ENCODE measurements at regions not wholly inside any gene's neighbourhood (a gene's known extent, or its start where the extent isn't known, plus 50 kb on each side); places are given as distances from the start of the nearest gene placed in this dataset.
"Not testable (repeated sequence)": the region's sequence is repeated elsewhere in the genome, so short reads cannot be mapped to it uniquely, and the experiment has no call there.

DNA sequence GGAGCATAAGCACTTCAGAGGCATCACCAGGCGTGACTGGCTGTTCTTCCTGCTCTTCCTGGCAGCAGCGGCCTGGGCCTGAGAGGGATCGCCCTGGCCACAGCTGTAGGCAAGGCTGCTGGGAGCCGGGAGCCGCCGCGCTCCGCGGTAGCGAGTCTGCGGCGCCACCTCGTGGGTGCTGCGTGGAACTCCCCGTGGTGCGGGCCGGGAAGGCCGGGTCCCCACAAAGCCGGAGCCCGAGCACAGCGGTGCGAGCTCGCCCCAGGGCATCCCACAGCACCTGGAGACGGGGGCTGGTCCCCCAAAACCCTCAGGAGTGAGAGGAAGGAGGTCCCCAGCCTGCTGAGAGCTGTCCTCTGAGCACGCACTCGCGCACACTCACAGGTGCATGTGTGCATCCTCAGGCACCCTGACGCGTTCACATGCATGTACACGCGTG lies 1546.5 kb downstream of the RPIA start:
- TF ChIP-seq, protein P1, sequence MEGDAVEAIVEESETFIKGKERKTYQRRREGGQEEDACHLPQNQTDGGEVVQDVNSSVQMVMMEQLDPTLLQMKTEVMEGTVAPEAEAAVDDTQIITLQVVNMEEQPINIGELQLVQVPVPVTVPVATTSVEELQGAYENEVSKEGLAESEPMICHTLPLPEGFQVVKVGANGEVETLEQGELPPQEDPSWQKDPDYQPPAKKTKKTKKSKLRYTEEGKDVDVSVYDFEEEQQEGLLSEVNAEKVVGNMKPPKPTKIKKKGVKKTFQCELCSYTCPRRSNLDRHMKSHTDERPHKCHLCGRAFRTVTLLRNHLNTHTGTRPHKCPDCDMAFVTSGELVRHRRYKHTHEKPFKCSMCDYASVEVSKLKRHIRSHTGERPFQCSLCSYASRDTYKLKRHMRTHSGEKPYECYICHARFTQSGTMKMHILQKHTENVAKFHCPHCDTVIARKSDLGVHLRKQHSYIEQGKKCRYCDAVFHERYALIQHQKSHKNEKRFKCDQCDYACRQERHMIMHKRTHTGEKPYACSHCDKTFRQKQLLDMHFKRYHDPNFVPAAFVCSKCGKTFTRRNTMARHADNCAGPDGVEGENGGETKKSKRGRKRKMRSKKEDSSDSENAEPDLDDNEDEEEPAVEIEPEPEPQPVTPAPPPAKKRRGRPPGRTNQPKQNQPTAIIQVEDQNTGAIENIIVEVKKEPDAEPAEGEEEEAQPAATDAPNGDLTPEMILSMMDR (conservative IDR thresholded peaks at IDR 0.05; ENCODE audit: low read depth, low read length), result peak; percentile 24
- not testable (repeated sequence) for H3K4me3 ChIP-seq (ENCODE audit: low read depth, low read length)
- peak; percentile 23 for DNase-seq (ENCODE audit: low read depth)

DNA sequence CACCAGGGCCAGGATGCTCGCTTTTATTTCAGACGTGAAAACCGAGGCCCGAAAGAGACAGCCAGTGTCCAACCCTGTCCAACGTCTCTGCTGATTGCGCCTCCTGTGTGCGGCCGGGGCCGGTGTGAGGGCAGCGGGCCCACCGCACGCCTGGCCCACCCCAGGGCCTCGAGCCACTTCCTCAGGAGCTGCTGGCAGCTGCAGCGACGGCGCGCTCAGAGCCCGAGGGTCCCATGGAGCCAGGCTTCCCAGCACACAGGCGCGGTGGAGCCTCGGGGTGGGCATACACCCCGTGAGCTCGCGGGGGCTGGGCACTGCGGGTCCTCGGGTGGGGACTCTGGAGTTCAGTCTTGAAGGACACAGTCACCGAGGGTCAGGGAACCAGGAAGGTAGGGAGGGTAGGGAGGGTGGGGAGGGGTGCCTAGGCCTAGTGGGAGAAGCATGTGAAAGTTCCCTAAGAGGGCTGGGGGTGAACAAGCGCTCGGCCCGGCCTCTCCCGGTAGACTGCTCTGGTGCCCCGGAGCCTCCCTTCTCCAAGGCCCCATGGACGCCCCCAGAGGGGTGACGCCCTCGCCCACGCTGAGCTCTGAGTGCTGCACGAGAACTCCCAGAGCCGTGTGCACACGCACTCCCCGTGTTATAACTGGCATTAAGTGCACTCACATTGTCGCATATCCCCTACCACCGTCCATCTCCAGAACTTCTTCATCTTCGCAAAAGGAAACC lies 1547.2 kb downstream of the RPIA start:
- H3K4me3 ChIP-seq (ENCODE audit: low read depth, low read length); DNase-seq (ENCODE audit: low read depth): not testable (repeated sequence)

DNA sequence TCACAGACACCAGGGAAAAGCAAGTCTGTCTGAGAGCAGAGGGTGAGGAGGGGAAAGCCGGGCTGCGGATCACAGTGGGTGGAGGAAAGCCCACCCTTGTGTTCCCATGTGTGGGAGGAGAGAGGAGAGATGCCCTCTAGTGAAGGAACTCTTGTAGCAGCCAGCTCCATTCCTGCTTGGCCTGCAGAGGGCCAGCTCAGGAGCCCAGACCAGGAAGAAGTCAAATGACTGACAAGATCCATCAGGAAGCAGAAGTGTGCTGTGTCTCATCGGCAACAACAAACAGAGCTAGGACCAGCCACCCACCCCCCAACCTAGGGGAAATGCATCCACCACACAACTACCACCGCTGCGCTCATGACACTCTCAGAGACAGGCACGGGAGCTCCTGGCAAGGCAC lies 1548.3 kb downstream of the RPIA start:
- DNase-seq (ENCODE audit: low read depth); H3K4me3 ChIP-seq (ENCODE audit: low read depth, low read length): not testable (repeated sequence)

DNA sequence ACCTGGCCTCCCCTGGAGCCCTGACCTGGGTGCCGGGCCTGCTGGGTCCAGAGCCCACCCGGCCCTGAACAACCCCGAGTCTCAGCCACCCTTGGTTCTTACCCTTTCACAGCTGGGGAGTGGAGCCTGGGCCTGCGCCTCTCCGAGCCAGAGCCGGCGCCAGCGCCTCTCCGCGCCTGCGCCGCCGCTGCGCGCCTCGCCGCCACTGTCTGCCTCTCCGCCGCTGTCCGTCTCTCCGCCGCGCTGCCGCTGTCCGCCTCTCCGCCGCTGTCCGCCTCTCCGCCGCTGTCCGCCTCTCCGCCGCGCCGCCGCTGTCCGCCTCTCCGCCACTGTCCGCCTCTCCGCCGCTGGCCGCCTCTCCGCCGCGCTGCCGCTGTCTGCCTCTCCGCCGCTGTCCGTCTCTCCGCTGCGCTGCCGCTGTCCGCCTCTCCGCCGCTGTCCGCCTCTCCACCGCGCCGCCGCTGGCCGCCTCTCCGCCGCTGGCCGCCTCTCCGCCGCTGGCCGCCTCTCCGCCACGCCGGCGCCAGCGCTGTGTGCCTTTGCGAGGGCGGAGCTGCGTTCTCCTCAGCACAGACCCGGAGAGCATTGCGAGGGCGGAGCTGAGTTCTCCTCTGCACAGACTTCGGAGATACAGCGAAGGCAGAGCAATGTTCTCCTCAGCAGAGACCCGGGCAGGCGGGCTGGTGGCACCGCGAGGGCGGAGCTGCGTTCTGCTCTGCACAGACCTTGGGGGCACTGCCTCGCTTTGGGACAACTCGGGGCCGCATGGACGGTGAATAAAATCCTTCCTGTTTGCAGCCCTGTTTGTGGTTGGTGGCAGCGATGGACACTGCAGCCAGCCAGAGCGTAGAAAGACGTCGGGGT lies 1553.7 kb downstream of the RPIA start:
- H3K4me3 ChIP-seq (ENCODE audit: low read depth, low read length), result not testable (repeated sequence)
- peak; percentile 10 for DNase-seq (ENCODE audit: low read depth)

DNA sequence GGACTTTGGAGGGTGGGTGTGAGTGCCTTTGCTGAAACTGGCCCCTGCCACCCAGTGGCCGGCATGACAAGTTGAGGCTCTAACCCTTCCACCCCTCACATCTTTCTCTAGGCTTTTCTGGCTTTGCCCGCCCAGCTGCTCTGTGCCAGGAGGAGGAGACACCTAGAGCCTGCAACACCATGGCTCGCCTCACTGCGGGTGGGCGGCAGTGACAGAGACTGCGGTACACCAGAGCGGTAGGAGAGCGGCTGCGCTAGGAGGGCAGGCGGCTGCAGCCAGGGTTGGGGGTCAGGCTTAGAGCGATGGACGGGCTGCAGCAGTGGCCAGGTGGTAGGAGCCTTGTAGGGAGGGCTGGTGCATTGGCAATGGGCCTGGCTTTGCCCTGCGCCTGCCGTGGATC lies 1556.9 kb downstream of the RPIA start:
- DNase-seq (ENCODE audit: low read depth); H3K4me3 ChIP-seq (ENCODE audit: low read depth, low read length): not testable (repeated sequence)

DNA sequence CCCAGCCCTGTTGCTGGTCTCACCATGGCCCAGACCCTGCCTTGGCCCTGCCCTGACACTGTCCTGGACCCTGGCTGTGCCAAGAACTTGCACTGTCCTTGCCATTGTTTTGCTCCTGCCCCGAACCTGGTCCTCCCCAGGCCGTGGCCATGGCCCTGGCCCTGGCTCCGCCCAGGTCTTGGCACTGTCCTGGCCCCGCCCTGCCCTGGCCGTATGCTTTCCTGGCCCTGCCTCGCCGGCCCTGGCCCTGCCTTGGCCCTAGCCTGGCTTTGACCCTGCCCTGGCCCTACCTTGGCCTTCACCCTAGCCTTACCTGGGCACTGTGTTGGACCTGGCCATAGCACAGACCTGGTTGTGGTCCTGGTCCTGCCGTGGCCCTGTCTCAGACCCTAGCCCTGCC lies 1558.9 kb downstream of the RPIA start:
- H3K4me3 ChIP-seq (ENCODE audit: low read depth, low read length); DNase-seq (ENCODE audit: low read depth): not testable (repeated sequence)

DNA sequence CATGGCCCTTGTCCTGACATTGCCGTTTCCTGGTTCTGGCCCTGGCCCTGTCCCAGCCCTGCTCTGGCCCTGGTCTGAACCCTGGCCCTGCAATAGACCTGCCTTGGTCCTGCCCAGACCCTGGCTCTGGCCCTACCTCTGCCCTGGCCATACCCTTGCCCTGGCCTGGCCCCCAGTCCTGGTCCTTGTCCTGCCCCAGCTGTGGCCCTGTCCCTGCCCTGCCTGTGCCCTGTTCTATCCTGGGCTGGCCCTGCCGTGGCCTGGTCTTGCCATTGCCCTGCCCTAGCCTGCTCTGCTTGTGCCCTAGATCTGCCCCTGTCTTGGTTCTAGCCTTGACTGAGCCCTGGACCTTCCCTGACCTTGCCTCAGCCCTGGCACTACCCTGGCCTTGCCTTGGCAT lies 1560.1 kb downstream of the RPIA start:
- DNase-seq (ENCODE audit: low read depth); H3K4me3 ChIP-seq (ENCODE audit: low read depth, low read length): not testable (repeated sequence)

DNA sequence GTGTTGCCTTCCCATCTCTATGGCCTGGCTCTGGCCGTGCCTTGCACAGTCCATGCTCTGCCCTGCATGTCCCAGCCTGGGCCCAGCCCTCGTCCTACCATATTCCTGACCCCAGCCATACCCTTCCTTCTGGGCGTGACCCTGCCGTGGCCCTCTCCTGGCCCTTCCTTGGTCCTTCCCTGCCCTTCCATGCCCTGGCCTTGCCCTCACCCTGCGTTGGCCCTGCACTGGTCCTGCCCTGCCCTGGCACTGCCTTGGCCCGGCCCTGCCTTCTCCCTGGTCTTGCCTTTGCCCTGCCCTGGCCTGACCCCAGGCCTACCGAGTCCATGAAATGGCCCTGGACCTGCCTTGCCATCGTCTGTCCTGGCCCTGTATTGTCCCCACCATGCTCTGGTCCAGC lies 1561.8 kb downstream of the RPIA start:
- DNase-seq (ENCODE audit: low read depth); H3K4me3 ChIP-seq (ENCODE audit: low read depth, low read length): not testable (repeated sequence)

DNA sequence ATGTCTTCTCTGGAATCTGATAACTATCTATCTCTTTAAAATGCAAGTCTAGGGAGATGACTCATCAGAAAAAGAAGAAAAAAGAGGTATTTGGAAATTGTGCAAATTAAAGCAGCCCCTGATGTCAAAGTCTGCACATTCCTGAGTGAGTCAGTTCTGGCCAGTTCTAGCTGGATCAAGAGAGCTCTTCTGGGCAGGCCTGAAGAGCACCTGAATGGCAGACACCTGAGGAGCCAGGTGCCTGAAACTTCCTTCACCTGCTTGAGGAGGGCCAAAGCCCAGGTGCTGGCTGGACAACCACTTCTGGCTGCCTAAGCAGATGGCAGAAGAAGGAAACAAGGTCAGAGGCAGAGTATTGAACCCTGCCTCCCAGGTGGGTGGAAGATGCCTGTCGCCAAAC lies 1575.4 kb downstream of the RPIA start:
- not testable (repeated sequence) for DNase-seq (ENCODE audit: low read depth); H3K4me3 ChIP-seq (ENCODE audit: low read depth, low read length)

DNA sequence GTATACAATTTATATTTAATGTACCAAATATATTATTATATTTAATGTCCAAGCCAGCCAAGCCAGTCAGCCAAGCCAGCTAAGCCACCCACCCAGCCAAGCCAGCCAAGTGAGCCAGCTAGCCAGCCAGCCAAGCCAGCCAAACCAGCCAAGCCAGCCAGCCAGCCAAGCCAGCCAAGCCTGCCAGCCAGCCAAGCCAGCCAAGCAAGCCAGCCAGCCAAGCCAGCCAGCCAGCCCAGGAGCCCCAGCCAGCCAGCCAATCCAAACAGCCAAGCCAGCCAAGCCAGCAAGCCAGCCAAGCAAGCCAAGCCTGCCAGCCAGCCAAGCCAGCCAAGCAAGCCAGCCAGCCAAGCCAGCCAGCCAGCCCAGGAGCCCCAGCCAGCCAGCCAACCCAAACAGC lies 1596.3 kb downstream of the RPIA start:
- DNase-seq (ENCODE audit: low read depth); H3K4me3 ChIP-seq (ENCODE audit: low read depth, low read length): not testable (repeated sequence)

DNA sequence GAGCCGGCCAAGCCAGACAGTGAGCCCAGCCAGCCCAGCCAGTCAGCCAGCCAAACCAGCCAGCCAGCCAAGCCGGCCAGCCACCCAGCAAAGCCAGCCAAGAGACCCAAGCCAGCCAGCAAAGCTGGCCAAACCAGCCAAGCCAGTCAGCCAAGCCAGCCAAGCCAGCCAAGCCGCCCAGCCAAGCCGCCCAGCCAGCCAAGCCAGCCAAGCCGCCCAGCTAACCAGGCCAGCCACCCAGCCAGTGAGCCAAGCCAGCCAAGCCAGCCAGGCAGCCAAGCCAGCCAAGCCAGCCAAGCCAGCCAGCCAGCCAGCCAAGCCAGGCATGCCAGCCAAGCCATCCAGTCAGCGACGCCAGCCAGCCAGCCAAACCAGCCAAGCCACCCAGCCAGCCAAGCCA lies 1596.9 kb downstream of the RPIA start:
- not testable (repeated sequence) for DNase-seq (ENCODE audit: low read depth); H3K4me3 ChIP-seq (ENCODE audit: low read depth, low read length)

DNA sequence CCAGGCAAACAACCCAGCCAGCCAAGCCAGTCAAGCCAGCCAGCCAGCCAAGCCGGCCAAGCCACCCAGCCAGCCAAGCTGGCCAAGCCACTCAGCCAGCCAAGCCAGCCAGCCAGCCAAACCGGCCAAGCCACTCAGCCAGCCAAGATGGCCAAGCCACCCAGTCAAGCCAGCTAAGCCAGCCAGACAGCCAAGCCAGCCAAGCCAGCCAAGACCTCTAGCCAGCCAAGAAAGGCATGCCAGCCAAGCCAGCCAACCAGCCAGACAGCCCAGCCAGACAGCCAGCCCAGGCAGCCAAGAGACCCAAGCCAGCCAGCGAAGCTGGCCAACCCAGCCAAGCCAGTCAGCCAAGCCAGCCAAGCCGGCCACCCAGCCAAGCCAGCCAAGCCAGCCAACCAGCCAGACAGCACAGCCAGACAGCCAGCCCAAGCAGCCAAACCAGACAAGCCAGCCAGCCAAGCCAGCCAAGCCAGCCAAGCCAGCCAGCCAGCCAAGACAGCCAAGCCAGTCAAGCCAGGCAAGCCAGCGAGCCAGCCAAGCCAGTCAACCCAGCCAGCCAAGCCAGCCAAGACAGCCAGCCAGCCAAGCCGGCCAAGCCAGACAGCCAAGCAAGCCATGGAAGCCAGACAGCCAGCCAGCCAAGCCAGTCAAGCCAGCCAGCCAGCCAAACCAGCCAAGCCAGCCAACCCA lies 1598.0 kb downstream of the RPIA start:
- not testable (repeated sequence) for DNase-seq (ENCODE audit: low read depth); H3K4me3 ChIP-seq (ENCODE audit: low read depth, low read length)

DNA sequence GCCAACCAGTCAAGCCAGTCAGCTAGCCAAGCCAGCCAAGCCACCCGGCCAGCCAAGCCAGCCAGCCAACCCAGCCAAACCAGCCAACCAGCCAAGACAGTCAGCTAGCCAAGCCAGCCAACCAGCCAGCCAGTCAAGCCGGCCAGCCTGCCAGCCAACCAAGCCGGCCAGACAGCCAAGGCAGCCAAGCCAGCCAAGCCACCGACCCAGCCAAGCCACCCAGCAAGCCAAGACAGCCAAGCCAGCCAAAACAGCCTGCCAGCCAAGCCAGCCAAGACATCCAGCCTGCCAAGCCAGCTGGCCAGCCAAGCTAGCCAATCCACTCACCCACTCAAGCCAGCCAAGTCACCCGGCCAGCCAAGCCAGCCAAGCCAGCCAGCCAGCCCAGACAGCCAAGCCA lies 1599.2 kb downstream of the RPIA start:
- not testable (repeated sequence) for H3K4me3 ChIP-seq (ENCODE audit: low read depth, low read length); DNase-seq (ENCODE audit: low read depth)

DNA sequence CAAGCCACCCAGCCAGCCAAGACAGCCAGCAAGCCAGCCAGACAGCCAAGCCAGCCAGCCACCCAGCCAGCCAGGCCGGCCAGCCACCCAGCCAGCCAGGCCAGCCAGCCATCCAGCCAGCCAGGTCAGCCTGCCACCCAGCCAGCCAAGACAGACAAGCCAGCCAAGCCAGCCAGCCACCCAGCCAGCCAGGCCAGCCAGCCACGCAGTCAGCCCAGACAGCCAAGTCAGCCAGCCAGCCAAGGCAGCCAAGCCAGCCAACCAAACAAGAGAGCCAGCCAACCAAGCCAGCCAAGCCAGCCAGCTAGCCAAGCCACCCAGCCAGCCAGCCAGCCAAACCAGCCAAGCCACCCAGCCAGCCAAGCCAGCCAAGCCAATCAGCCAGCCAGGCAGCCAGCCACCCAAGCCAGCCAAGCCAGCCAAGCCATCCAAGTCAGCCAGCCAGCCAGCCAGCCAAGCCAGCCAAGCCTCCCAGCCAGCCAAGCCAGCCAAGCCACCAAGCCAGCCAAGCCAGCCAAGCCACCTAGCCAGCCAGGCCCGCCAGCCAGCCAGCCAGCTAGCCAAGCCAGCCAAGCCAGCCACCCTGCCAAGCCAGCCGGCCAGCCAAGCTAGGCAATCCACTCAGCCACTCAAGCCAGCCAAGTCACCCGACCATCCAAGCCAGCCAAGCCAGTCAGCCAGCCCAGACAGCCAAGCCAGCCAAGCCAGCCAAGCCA lies 1599.9 kb downstream of the RPIA start:
- not testable (repeated sequence) for H3K4me3 ChIP-seq (ENCODE audit: low read depth, low read length); DNase-seq (ENCODE audit: low read depth)

DNA sequence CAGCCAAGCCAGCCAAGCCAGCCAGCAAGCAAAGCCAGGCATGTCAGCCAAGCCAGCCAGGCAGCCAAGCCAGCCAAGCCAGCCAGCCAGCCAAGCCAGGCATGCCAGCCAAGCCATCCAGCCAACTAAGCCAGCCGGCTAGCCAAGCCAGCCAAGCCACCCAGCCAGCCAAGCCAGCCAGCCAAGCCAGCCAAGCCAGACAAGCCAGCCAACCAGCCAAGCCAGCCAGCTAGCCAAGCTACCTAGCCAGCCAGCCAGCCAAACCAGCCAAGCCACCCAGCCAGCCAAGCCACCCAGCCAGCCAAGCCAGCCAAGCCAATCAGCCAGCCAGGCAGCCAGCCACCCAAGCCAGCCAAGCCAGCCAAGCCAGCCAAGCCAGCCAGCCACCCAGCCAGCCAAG lies 1600.5 kb downstream of the RPIA start:
- DNase-seq (ENCODE audit: low read depth); H3K4me3 ChIP-seq (ENCODE audit: low read depth, low read length): not testable (repeated sequence)

DNA sequence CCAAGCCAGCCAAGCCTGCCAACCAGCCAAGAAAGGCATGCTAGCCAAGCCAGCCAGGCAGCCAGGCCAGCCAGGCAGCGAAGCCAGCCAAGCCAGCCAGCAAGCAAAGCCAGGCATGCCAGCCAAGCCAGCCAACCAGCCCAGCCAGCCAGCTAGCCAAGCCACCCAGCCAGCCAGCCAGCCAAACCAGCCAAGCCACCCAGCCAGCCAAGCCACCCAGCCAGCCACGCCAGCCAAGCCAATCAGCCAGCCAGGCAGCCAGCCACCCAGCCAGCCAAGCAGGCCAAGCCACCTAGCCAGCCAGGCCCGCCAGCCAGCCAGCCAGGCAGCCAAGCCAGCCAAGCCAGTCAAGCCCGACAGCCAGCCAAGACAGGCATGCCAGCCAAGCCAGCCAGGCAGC lies 1601.0 kb downstream of the RPIA start:
- not testable (repeated sequence) for H3K4me3 ChIP-seq (ENCODE audit: low read depth, low read length); DNase-seq (ENCODE audit: low read depth)

DNA sequence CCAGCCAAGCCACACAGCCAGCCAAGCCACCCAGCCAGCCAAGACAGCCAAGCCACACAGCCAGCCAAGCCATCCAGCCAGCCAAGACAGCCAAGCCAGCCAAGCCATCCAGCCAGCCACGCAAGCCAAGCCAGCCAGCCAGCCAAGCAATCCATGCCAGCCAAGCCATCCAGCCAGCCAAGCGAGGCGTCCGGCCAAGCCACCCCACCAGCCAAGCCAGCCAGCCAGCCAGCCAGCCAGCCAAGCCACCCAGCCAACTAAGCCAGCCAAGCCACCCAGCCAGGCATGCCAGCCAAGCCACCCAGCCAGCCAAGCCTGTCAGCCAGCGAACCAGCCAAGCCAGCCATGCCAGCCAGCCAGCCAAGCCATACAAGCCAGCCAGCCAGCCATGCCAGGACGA lies 1601.8 kb downstream of the RPIA start:
- DNase-seq (ENCODE audit: low read depth); H3K4me3 ChIP-seq (ENCODE audit: low read depth, low read length): not testable (repeated sequence)

DNA sequence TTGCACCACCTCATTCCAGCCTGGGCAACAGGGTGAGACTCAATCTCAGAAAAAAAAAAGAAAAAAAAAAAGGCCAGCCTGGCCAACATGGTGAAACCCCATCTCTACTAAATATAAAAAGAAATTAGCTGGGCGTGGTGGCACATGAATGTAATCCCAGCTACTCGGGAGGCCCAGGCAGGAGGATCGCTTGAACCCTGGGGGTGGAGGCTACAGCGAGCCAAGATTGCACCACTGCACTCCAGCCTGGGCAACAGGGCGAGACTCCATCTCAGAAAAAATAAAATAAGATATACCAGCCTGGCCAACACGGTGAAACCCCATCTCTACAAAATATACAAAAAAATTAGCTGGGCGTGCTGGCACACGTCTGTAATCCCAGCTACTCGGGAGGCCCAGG lies 1602.3 kb downstream of the RPIA start:
- not testable (repeated sequence) for H3K4me3 ChIP-seq (ENCODE audit: low read depth, low read length); DNase-seq (ENCODE audit: low read depth)
